Superior temporal gyrus (tissue), 1 donor: ENCODE measurements at regions not wholly inside any gene's neighbourhood (a gene's known extent, or its start where the extent isn't known, plus 50 kb on each side); places are given as distances from the start of the nearest gene placed in this dataset.
"Not testable (repeated sequence)": the region's sequence is repeated elsewhere in the genome, so short reads cannot be mapped to it uniquely, and the experiment has no call there.

Experiments
- DNase-seq: peaks from one replicate; pipeline ENCODE4 v3.0.0-alpha.2; 2016; ENCODE audit errors: extremely low spot score

- no peak for DNase-seq
Observed at GRCh38 chr7:121744877-121745276, 128.1 kb upstream of the PTPRZ1 start.

GRCh38 chr7:121744319-121744718 is 128.6 kb upstream of the PTPRZ1 start:
- DNase-seq = no peak

GRCh38 chr7:121741896-121742295 is 131.1 kb upstream of the PTPRZ1 start:
- no peak for DNase-seq

GRCh38 chr7:121739465-121739864 is 133.5 kb upstream of the PTPRZ1 start:
- DNase-seq = no peak

GRCh38 chr7:121730869-121731268 is 142.1 kb upstream of the PTPRZ1 start:
- no peak for DNase-seq

- DNase-seq = no peak
Observed at GRCh38 chr7:121714559-121715303, 158.2 kb upstream of the PTPRZ1 start.

- not testable (repeated sequence) for DNase-seq
Observed at GRCh38 chr7:121712961-121713360, 160.0 kb upstream of the PTPRZ1 start.

- DNase-seq = no peak
Observed at GRCh38 chr7:121697731-121698316, 175.1 kb upstream of the PTPRZ1 start.

GRCh38 chr7:121696954-121697353 is 176.0 kb upstream of the PTPRZ1 start:
- no peak for DNase-seq

GRCh38 chr7:121689749-121690148 is 183.2 kb upstream of the PTPRZ1 start:
- no peak for DNase-seq

- no peak for DNase-seq
Observed at GRCh38 chr7:121681700-121682099, 191.3 kb upstream of the PTPRZ1 start.

GRCh38 chr7:121676168-121676567 is 196.8 kb upstream of the PTPRZ1 start:
- DNase-seq = no peak

- DNase-seq = not testable (repeated sequence)
Observed at GRCh38 chr7:121674455-121674854, 198.5 kb upstream of the PTPRZ1 start.

- DNase-seq = no peak
Observed at GRCh38 chr7:121669144-121669543, 203.8 kb upstream of the PTPRZ1 start.

GRCh38 chr7:121666306-121666705 is 206.7 kb upstream of the PTPRZ1 start:
- DNase-seq = no peak

GRCh38 chr7:121643320-121643719 is 229.6 kb upstream of the PTPRZ1 start:
- DNase-seq = no peak

- DNase-seq = no peak
Observed at GRCh38 chr7:121639705-121640104, 233.3 kb upstream of the PTPRZ1 start.

- no peak for DNase-seq
Observed at GRCh38 chr7:121638286-121638685, 234.7 kb upstream of the PTPRZ1 start.

- DNase-seq = no peak
Observed at GRCh38 chr7:121634356-121634755, 238.2 kb upstream of the FAM3C start.

GRCh38 chr7:121633186-121633585 is 237.1 kb upstream of the FAM3C start:
- DNase-seq = no peak

GRCh38 chr7:121624958-121625357 is 228.8 kb upstream of the FAM3C start:
- no peak for DNase-seq

- no peak for DNase-seq
Observed at GRCh38 chr7:121623130-121623872, 227.2 kb upstream of the FAM3C start.

- no peak for DNase-seq
Observed at GRCh38 chr7:121621937-121622336, 225.8 kb upstream of the FAM3C start.
